Colonic mucosa (tissue), 4 donors: ENCODE measurements at regions not wholly inside any gene's neighbourhood (a gene's known extent, or its start where the extent isn't known, plus 50 kb on each side); places are given as distances from the start of the nearest gene placed in this dataset.

Experiments
- DNase-seq: peaks from one replicate; pipeline ENCODE4 v3.0.0-alpha.2; 2020
- H3K27ac ChIP-seq: fragments of 200-600 bp; one replicate; pipeline ENCODE4 v1.8.0; 2021
- H3K27me3 ChIP-seq: fragments of 200-600 bp; one replicate; pipeline ENCODE4 v1.8.0; 2021
- H3K36me3 ChIP-seq: fragments of 200-600 bp; one replicate; pipeline ENCODE4 v1.8.0; 2021
- H3K4me1 ChIP-seq: fragments of 200-600 bp; one replicate; pipeline ENCODE4 v1.8.0; 2021; ENCODE audit warnings: mild to moderate bottlenecking
- H3K4me3 ChIP-seq: fragments of 200-600 bp; one replicate; pipeline ENCODE4 v1.8.0; 2021
- H3K9ac ChIP-seq, 2 donors: one replicate each; pipeline ENCODE4 v1.7.0; 2013; ENCODE audit warnings: control low read depth in 2 of 2, low read depth in 2 of 2, low read length in 2 of 2
- H3K9me3 ChIP-seq: fragments of 200-600 bp; one replicate; pipeline ENCODE4 v1.8.0; 2021
- CTCF ChIP-seq: fragments of 200-600 bp; IDR thresholded peaks from one replicate; pipeline ENCODE4 v1.8.0; 2022; ENCODE audit warnings: antibody characterized with exemption, mild to moderate bottlenecking
- intact Hi-C: fragments of 100-400 bp; cut with DNase I; formaldehyde crosslinking; loops from one replicate; pipeline ENCODE4 v1.14.1; 2022
- donor health status: healthy.
- donor health status: DM: no; HTN: no; CAD: no.
- donor health status: DM: no; HTN: no; CAD: no.

DNA sequence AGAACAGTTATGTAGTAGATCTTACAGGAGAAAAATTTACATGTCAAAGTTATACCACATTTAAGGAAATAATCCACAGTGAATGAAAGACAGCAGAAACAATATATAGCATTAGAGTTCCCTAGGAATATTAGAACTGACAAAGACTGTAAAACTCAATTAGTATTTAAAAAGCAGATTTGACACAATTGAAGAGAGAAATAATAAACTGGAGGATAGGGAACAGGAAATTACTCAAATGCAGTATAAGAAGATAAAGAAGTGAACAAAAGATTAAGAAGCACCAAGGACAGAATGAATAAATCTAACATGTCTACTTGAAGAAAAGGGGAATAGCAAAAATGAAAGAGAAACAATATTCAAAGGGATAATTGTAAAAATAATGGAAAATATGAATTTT lies 132.6 kb upstream of the CHRNA7 start:
- Histone ChIP-seq H3K27ac (no peak overlapping the region), H3K4me3 (no peak overlapping the region), H3K36me3 (no peaks in the 10 kb centered on the region), H3K9me3 (no peaks in the 10 kb centered on the region), H3K27me3 (no peaks in the 10 kb centered on the region), H3K4me1 (no peaks in the 10 kb centered on the region), H3K9ac (no peak overlapping the region)
- no peak for TF ChIP-seq CTCF
- intact Hi-C loops, result no loop called here
- DNase-seq, result no peak

- DNase-seq, result no peak
- no peaks in the 10 kb centered on the region for H3K9me3 ChIP-seq
- TF ChIP-seq CTCF, result no peak
- no peak overlapping the region for H3K4me3 ChIP-seq
- H3K4me1 ChIP-seq, result no peaks in the 10 kb centered on the region
- intact Hi-C loops, result no loop called here
- H3K9ac ChIP-seq, result no peak overlapping the region
- no peaks in the 10 kb centered on the region for H3K27me3 ChIP-seq
- H3K36me3 ChIP-seq, result no peaks in the 10 kb centered on the region
- no peak overlapping the region for H3K27ac ChIP-seq
Measured at GRCh38 chr15:31901501-31901900, 128.8 kb upstream of the CHRNA7 start.

GRCh38 chr15:31905054-31905453 lies 125.3 kb upstream of the CHRNA7 start:
- H3K9ac ChIP-seq, result peak overlapping the region in 1 of 2 donors; percentile 64
- no peak for TF ChIP-seq CTCF
- H3K9me3 ChIP-seq, result no peaks in the 10 kb centered on the region
- H3K36me3 ChIP-seq, result no peaks in the 10 kb centered on the region
- no peak overlapping the region for H3K4me3 ChIP-seq
- intact Hi-C loops, result no loop called here
- no peaks in the 10 kb centered on the region for H3K27me3 ChIP-seq
- peak; percentile 89 for DNase-seq
- no peaks in the 10 kb centered on the region for H3K4me1 ChIP-seq
- peak overlapping the region; percentile 65 for H3K27ac ChIP-seq

- peak overlapping the region; percentile 8 to 81 for H3K9ac ChIP-seq
- H3K36me3 ChIP-seq, result no peaks in the 10 kb centered on the region
- no peaks in the 10 kb centered on the region for H3K4me1 ChIP-seq
- DNase-seq, result peak; percentile 77
- no peak for TF ChIP-seq CTCF
- H3K9me3 ChIP-seq, result no peaks in the 10 kb centered on the region
- H3K27me3 ChIP-seq, result no peaks in the 10 kb centered on the region
- intact Hi-C loops, result no loop called here
- no peak overlapping the region for H3K4me3 ChIP-seq
- H3K27ac ChIP-seq, result peak overlapping the region; percentile 71
Measured at GRCh38 chr15:31925541-31925940, 104.8 kb upstream of the CHRNA7 start.

DNA sequence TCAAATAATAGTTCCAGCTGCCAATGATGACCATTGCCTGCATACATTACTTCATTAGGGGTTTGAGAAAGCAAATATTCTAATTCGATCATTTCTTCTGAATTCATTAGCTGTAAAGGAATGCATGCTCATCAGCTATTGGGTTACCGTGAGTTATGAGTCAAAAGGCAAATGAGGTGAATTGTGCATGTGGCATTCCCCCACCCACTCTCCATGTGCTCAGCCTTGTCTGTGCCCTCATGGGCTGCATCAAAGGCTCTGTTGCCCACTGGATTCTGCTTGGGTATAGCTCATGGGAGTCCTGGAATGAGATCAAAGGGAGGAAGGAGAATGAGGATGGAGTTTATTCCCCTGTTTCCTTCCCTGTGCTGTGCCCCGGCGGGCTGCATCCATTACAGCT lies 99.3 kb upstream of the CHRNA7 start:
- DNase-seq, result no peak
- H3K36me3 ChIP-seq, result no peaks in the 10 kb centered on the region
- no peak overlapping the region for H3K4me3 ChIP-seq
- intact Hi-C loops, result no loop called here
- TF ChIP-seq CTCF, result no peak
- H3K27ac ChIP-seq, result no peak overlapping the region
- no peaks in the 10 kb centered on the region for H3K27me3 ChIP-seq
- H3K9ac ChIP-seq, result no peak overlapping the region
- H3K9me3 ChIP-seq, result no peaks in the 10 kb centered on the region
- H3K4me1 ChIP-seq, result no peaks in the 10 kb centered on the region

- no peak overlapping the region for H3K4me3 ChIP-seq
- TF ChIP-seq CTCF, result no peak
- H3K9me3 ChIP-seq, result no peaks in the 10 kb centered on the region
- no peak overlapping the region for H3K9ac ChIP-seq
- DNase-seq, result no peak
- H3K27ac ChIP-seq, result no peak overlapping the region
- intact Hi-C loops, result no loop called here
- no peaks in the 10 kb centered on the region for H3K4me1 ChIP-seq
- H3K36me3 ChIP-seq, result no peaks in the 10 kb centered on the region
- no peaks in the 10 kb centered on the region for H3K27me3 ChIP-seq
Measured at GRCh38 chr15:31932576-31932975, 97.7 kb upstream of the CHRNA7 start.
